ENCODE measurements at regions not wholly inside any gene's neighbourhood (a gene's known extent, or its start where the extent isn't known, plus 50 kb on each side); places are given as distances from the start of the nearest gene placed in this dataset.

DNA sequence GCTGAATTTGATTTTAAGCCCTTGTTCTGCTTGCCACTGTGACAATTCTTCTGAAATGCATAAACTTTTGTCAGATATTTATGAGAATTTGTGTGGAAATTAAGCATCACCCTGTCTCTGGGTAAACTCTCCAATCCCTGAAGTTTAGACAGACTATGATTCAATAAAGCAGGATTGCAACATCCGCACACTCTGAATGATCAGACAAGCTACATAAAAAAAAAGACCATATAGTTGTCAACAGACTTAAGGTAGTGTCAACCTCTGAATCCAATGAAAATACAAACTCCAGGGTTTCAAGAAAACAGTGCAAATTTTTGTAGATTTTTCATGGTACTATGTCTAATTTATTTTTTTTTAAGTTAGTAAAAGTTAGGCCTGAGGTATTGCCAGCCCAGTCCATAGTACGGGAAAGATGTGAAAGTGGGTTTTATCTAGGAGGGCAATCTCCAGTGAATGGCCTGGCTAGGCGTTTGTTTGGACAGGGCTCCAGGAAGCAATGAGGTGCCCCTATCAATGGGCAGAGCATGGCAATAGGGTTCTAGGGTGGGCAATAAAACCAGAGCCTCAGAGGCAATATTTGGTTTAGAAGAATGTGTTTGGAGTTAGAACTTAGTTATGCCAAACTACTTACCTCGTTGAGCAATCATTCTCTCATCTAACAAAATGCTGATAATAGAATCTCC is 762.6 kb upstream of the SEMA6A start:
- H3K4me3 Mint-ChIP-seq: no peak overlapping the region
- H3K9me3 Mint-ChIP-seq: peaks cover 7% of the 10 kb centered on the region
- no peak for DNase-seq (ENCODE audit: low read depth, low spot score)
- peaks cover 15% of the 10 kb centered on the region for H3K4me1 Mint-ChIP-seq
- no peak overlapping the region for H3K27ac Mint-ChIP-seq (ENCODE audit: unreplicated experiment)
- no peaks in the 10 kb centered on the region for H3K36me3 Mint-ChIP-seq (ENCODE audit: low read depth)
- H3K27me3 Mint-ChIP-seq (ENCODE audit: low read depth): no peaks in the 10 kb centered on the region
- TF ChIP-seq CTCF (conservative IDR thresholded peaks at IDR 0.05): no peak

GRCh38 chr5:117336208-117336607 is 761.6 kb upstream of the SEMA6A start:
- Mint-ChIP-seq H3K27ac (ENCODE audit: unreplicated experiment) (no peak overlapping the region), H3K9me3 (peaks cover 7% of the 10 kb centered on the region), H3K4me1 (peaks cover 15% of the 10 kb centered on the region), H3K27me3 (ENCODE audit: low read depth) (no peaks in the 10 kb centered on the region), H3K4me3 (no peak overlapping the region), H3K36me3 (ENCODE audit: low read depth) (no peaks in the 10 kb centered on the region)
- DNase-seq (ENCODE audit: low read depth, low spot score): no peak
- no peak for TF ChIP-seq CTCF (conservative IDR thresholded peaks at IDR 0.05)

- DNase-seq (ENCODE audit: low read depth, low spot score): no peak
- H3K27me3 Mint-ChIP-seq (ENCODE audit: low read depth): no peaks in the 10 kb centered on the region
- no peak overlapping the region for H3K27ac Mint-ChIP-seq (ENCODE audit: unreplicated experiment)
- H3K36me3 Mint-ChIP-seq (ENCODE audit: low read depth): no peaks in the 10 kb centered on the region
- H3K9me3 Mint-ChIP-seq: peaks cover 7% of the 10 kb centered on the region
- H3K4me1 Mint-ChIP-seq: peaks cover 15% of the 10 kb centered on the region
- H3K4me3 Mint-ChIP-seq: no peak overlapping the region
- TF ChIP-seq CTCF (conservative IDR thresholded peaks at IDR 0.05): no peak
These were observed 758.4 kb upstream of the SEMA6A start for GRCh38 chr5:117333011-117333410.

GRCh38 chr5:117332341-117332740 is 757.7 kb upstream of the SEMA6A start:
- DNase-seq (ENCODE audit: low read depth, low spot score): no peak
- no peak overlapping the region for H3K27ac Mint-ChIP-seq (ENCODE audit: unreplicated experiment)
- no peaks in the 10 kb centered on the region for H3K27me3 Mint-ChIP-seq (ENCODE audit: low read depth)
- peaks cover 9% of the 10 kb centered on the region for H3K9me3 Mint-ChIP-seq
- no peak overlapping the region for H3K4me3 Mint-ChIP-seq
- peaks cover 15% of the 10 kb centered on the region for H3K4me1 Mint-ChIP-seq
- no peaks in the 10 kb centered on the region for H3K36me3 Mint-ChIP-seq (ENCODE audit: low read depth)
- TF ChIP-seq CTCF (conservative IDR thresholded peaks at IDR 0.05): no peak

- Mint-ChIP-seq H3K4me3 (no peak overlapping the region), H3K36me3 (ENCODE audit: low read depth) (peaks cover 3% of the 10 kb centered on the region), H3K27me3 (ENCODE audit: low read depth) (no peaks in the 10 kb centered on the region), H3K9me3 (peaks cover 16% of the 10 kb centered on the region), H3K4me1 (no peaks in the 10 kb centered on the region), H3K27ac (ENCODE audit: unreplicated experiment) (no peak overlapping the region)
- no peak for DNase-seq (ENCODE audit: low read depth, low spot score)
- TF ChIP-seq CTCF (conservative IDR thresholded peaks at IDR 0.05): no peak
These were observed 752.9 kb upstream of the SEMA6A start for GRCh38 chr5:117327511-117327910.

Data from neural crest cell (in vitro differentiated cells).